GM18511 (cell line): ENCODE measurements at regions not wholly inside any gene's neighbourhood (a gene's known extent, or its start where the extent isn't known, plus 50 kb on each side); places are given as distances from the start of the nearest gene placed in this dataset.

Source experiments
- ATAC-seq: cut with Tn5 transposase; IDR thresholded peaks from one replicate; pipeline ENCODE4 v1.9.1; 2021; ENCODE audit warnings: mild to moderate bottlenecking, moderate library complexity; ENCODE audit not compliant: unreplicated experiment

GRCh38 chr4:83679692-83680091 is 143.8 kb downstream of the GPAT3 start:
- ATAC-seq: no peak

GRCh38 chr4:83679254-83679653 is 143.3 kb downstream of the GPAT3 start:
- no peak for ATAC-seq

- no peak for ATAC-seq
These were observed 141.7 kb downstream of the GPAT3 start for GRCh38 chr4:83677656-83678055.

- ATAC-seq: no peak
These were observed 128.8 kb downstream of the GPAT3 start for GRCh38 chr4:83664741-83665140.

GRCh38 chr4:83664071-83664470 is 128.2 kb downstream of the GPAT3 start:
- ATAC-seq: no peak

GRCh38 chr4:83662204-83662603 is 126.3 kb downstream of the GPAT3 start:
- no peak for ATAC-seq

GRCh38 chr4:83661359-83661758 is 125.5 kb downstream of the GPAT3 start:
- no peak for ATAC-seq

GRCh38 chr4:83660578-83660977 is 124.7 kb downstream of the GPAT3 start:
- no peak for ATAC-seq

- ATAC-seq: no peak
These were observed 122.9 kb downstream of the GPAT3 start for GRCh38 chr4:83658806-83659205.

- no peak for ATAC-seq
These were observed 121.4 kb downstream of the GPAT3 start for GRCh38 chr4:83657336-83657735.
